ENCODE measurements at regions not wholly inside any gene's neighbourhood (a gene's known extent, or its start where the extent isn't known, plus 50 kb on each side); places are given as distances from the start of the nearest gene placed in this dataset.

- TF ChIP-seq ZNF274 (IDR thresholded peaks at IDR 0.05; ENCODE audit: low read depth, low read length) (no peak), YY1 (IDR thresholded peaks at IDR 0.05; ENCODE audit: insufficient read depth, insufficient read length) (no peak)
Measured at GRCh38 chr2:104120171-104120570, 733.7 kb upstream of the POU3F3 start.
